Iris pigment epithelial cell (primary cell): ENCODE measurements at regions not wholly inside any gene's neighbourhood (a gene's known extent, or its start where the extent isn't known, plus 50 kb on each side); places are given as distances from the start of the nearest gene placed in this dataset.

Experiments
- DNase-seq: peaks from one replicate; pipeline ENCODE4 v3.0.0-alpha.2; 2011; ENCODE audit warnings: low read depth

DNA sequence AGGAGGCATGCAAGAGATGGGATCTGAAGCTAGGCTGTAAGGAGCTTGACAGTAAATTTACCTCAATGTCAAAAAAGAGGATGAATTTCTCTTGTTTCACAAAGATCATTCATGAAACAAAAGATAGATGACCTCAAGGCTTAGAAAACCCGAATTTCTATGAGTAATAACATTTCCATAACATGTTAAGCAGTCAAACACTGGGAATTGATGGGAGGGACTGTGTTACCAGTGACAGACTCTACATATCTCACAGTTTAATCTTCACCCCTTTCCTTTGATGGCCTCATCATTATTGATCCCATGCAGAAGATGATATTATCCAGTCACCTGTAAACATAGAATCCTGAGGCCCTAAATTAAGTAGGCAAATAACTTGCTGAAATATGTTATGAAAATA is 53.5 kb upstream of the VGLL3 start:
- no peak for DNase-seq

DNA sequence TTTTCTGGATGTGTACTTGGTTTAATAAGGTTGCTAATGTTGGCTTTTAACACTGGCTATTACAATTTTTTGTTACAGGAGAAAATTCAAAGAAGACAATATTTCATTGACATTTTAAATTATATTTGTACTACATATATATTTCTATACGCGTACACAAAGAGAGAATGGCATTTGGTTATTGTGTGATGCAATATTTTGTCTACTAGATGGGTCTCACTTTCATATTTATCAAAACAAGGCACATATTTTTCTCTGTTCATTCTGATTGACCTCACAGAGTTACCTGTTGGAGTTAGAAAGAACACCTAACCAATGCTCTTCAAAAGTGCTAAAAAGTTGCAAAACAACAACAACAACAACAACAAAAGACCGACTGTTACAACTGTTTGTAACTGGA is 50.2 kb upstream of the VGLL3 start:
- DNase-seq = no peak
